IMR-90 (cell line): ENCODE measurements at regions not wholly inside any gene's neighbourhood (a gene's known extent, or its start where the extent isn't known, plus 50 kb on each side); places are given as distances from the start of the nearest gene placed in this dataset.

ENCODE experiments used
- ATAC-seq: fragments of 200-7000 bp; cut with Tn5 transposase; 2 replicates; pipeline ENCODE4 v1.9.1; 2020; ENCODE audit warnings: low read depth, mild to moderate bottlenecking, moderate library complexity
- BruUV-seq: library from RNA; stranded (reverse); fragments of 400-500 nt; replicated peaks from 2 replicates; lab custom pipeline; 2021; lab: Mats Ljungman, UMichigan
- CTCF ChIA-PET: fragments of 300-600 bp; formaldehyde crosslinking; extraction: SDS; loops from one replicate; lab custom pipeline; 2021; ENCODE audit warnings: antibody characterized with exemption; lab: Yijun Ruan, JAX
- POLR2A ChIA-PET: fragments of 300-600 bp; sonication (Branson Sonifier 250); formaldehyde crosslinking; loops from one replicate; lab custom pipeline; 2022; ENCODE audit warnings: antibody characterized with exemption; ENCODE audit not compliant: unreplicated experiment; lab: Charles Lee
- DNase-seq: peaks from one replicate; pipeline ENCODE4 v3.0.0; 2013
- H2AFZ ChIP-seq: replicated peaks from 2 replicates; pipeline ENCODE3; 2013; ENCODE audit warnings: low read length, mild to moderate bottlenecking; ENCODE audit not compliant: poor library complexity
- H2AK5ac ChIP-seq: 2 replicates; pipeline ENCODE4 v1.6.1; 2013; ENCODE audit warnings: low read depth, low read length, inconsistent platforms
- H2AK9ac ChIP-seq: replicated peaks from 2 replicates; pipeline ENCODE3; 2013; ENCODE audit warnings: mild to moderate bottlenecking, low read depth, low read length, moderate library complexity; ENCODE audit not compliant: poor library complexity
- H2BK120ac ChIP-seq: 2 replicates; pipeline ENCODE4 v1.6.1; 2013; ENCODE audit warnings: low read depth, low read length, inconsistent platforms
- H2BK15ac ChIP-seq: 3 replicates; pipeline ENCODE4 v1.6.1; 2013; ENCODE audit warnings: low read depth, low read length, inconsistent platforms
- H2BK20ac ChIP-seq: 2 replicates; pipeline ENCODE4 v1.6.1; 2013; ENCODE audit warnings: low read depth, mild to moderate bottlenecking, inconsistent platforms, low read length, moderate library complexity
- H2BK5ac ChIP-seq: 2 replicates; pipeline ENCODE4 v1.6.1; 2013; ENCODE audit warnings: mild to moderate bottlenecking, low read depth, low read length, inconsistent platforms; ENCODE audit not compliant: poor library complexity, severe bottlenecking
- H3K14ac ChIP-seq: replicated peaks from 2 replicates; pipeline ENCODE4 v1.6.1; 2013; ENCODE audit warnings: low read depth, low read length, inconsistent platforms
- H3K18ac ChIP-seq: 2 replicates; pipeline ENCODE4 v1.6.1; 2013; ENCODE audit warnings: low read depth, low read length, control low read depth
- H3K23ac ChIP-seq: 2 replicates; pipeline ENCODE4 v1.6.1; 2013; ENCODE audit warnings: low read depth, low read length, inconsistent platforms
- H3K27ac ChIP-seq: 2 replicates; pipeline ENCODE4 v1.5.1; 2013; ENCODE audit warnings: mild to moderate bottlenecking, control low read depth, low read length; ENCODE audit not compliant: insufficient read depth
- H3K27me3 ChIP-seq: 2 replicates; pipeline ENCODE4 v1.6.1; 2013; ENCODE audit warnings: low read length; ENCODE audit not compliant: control insufficient read depth, insufficient read depth
- H3K36me3 ChIP-seq: 2 replicates; pipeline ENCODE4 v1.6.1; 2013; ENCODE audit warnings: low read length, mixed read lengths; ENCODE audit not compliant: control insufficient read depth, insufficient read depth
- H3K4ac ChIP-seq: 2 replicates; pipeline ENCODE4 v1.6.1; 2013; ENCODE audit warnings: low read depth, low read length, inconsistent platforms
- H3K4me1 ChIP-seq: 2 replicates; pipeline ENCODE4 v1.6.1; 2013; ENCODE audit warnings: low read length, mixed read lengths; ENCODE audit not compliant: control insufficient read depth, insufficient read depth
- H3K4me2 ChIP-seq: 2 replicates; pipeline ENCODE4 v1.6.1; 2013; ENCODE audit warnings: low read depth, mild to moderate bottlenecking, control low read depth, low read length, moderate library complexity
- H3K4me3 ChIP-seq: 2 replicates; pipeline ENCODE4 v1.5.1; 2013; ENCODE audit warnings: low read depth, mild to moderate bottlenecking, control low read depth, low read length, moderate library complexity; ENCODE audit not compliant: insufficient read depth
- H3K56ac ChIP-seq: 2 replicates; pipeline ENCODE4 v1.6.1; 2013; ENCODE audit warnings: low read length, inconsistent platforms; ENCODE audit not compliant: insufficient read depth; ENCODE audit errors: extremely low read depth
- H3K79me1 ChIP-seq, 2 experiments: 2 replicates each; pipeline ENCODE4 v1.6.1; 2013; ENCODE audit warnings: low read length in 2 of 2, inconsistent platforms in 1 of 2, low read depth in 1 of 2
- H3K9ac ChIP-seq: 2 replicates; pipeline ENCODE4 v1.6.1; 2013; ENCODE audit warnings: low read depth, low read length, control low read depth
- H3K9me1 ChIP-seq: 2 replicates; pipeline ENCODE4 v1.6.1; 2013; ENCODE audit warnings: low read length, inconsistent platforms; ENCODE audit not compliant: insufficient read depth
- H3K9me3 ChIP-seq: 2 replicates; pipeline ENCODE4 v1.6.1; 2013; ENCODE audit warnings: low read length; ENCODE audit not compliant: control insufficient read depth, insufficient read depth
- H4K20me1 ChIP-seq: 2 replicates; pipeline ENCODE4 v1.6.1; 2013; ENCODE audit warnings: low read length, inconsistent platforms; ENCODE audit not compliant: insufficient read depth
- H4K5ac ChIP-seq: 2 replicates; pipeline ENCODE4 v1.6.1; 2013; ENCODE audit warnings: mild to moderate bottlenecking, low read depth, low read length, control low read depth
- H4K8ac ChIP-seq, 2 experiments: 2 replicates each; pipeline ENCODE4 v1.6.1; 2013; ENCODE audit warnings: low read depth in 2 of 2, low read length in 2 of 2, control low read depth in 1 of 2, inconsistent platforms in 1 of 2
- H4K91ac ChIP-seq: 2 replicates; pipeline ENCODE4 v1.6.1; 2013; ENCODE audit warnings: low read depth, low read length, inconsistent platforms; ENCODE audit not compliant: insufficient read depth
- BHLHE40 ChIP-seq: fragments of 150-350 bp; IDR thresholded peaks from 2 replicates; pipeline ENCODE4 v1.6.1; 2016; ENCODE audit warnings: mild to moderate bottlenecking, low read depth, low read length
- CEBPB ChIP-seq: IDR thresholded peaks from 2 replicates; pipeline ENCODE4 v1.6.1; 2012; ENCODE audit warnings: low read depth, low read length, improper control_type of control experiment
- CHD1 ChIP-seq: IDR thresholded peaks from 2 replicates; pipeline ENCODE4 v1.6.1; 2012; ENCODE audit warnings: low read depth, low read length, improper control_type of control experiment
- CTCF ChIP-seq: conservative IDR thresholded peaks from 2 replicates; pipeline ENCODE4 v1.5.1; 2012; ENCODE audit warnings: mild to moderate bottlenecking, low read depth, low read length, improper control_type of control experiment
- ELK1 ChIP-seq: fragments of 150-350 bp; IDR thresholded peaks from 2 replicates; pipeline ENCODE4 v1.6.1; 2016; ENCODE audit warnings: low read depth, mild to moderate bottlenecking, low read length, moderate library complexity, borderline replicate concordance
- FOS ChIP-seq: fragments of 150-350 bp; IDR thresholded peaks from 2 replicates; pipeline ENCODE4 v1.6.1; 2016; ENCODE audit warnings: low read depth, low read length
- MAFK ChIP-seq: IDR thresholded peaks from 2 replicates; pipeline ENCODE4 v1.6.1; 2012; ENCODE audit warnings: low read depth, low read length, improper control_type of control experiment
- MAZ ChIP-seq: IDR thresholded peaks from 2 replicates; pipeline ENCODE4 v1.6.1; 2012; ENCODE audit warnings: low read depth, mild to moderate bottlenecking, low read length, improper control_type of control experiment, moderate library complexity, borderline replicate concordance
- MXI1 ChIP-seq: IDR thresholded peaks from 2 replicates; pipeline ENCODE4 v1.6.1; 2012; ENCODE audit warnings: low read depth, mild to moderate bottlenecking, low read length, moderate library complexity, borderline replicate concordance
- NFE2L2 ChIP-seq: fragments of 150-350 bp; IDR thresholded peaks from 2 replicates; pipeline ENCODE4 v1.6.1; 2016; ENCODE audit warnings: low read depth, mild to moderate bottlenecking, low read length
- POLR2A ChIP-seq: IDR thresholded peaks from 2 replicates; pipeline ENCODE4 v1.6.1; 2012; ENCODE audit warnings: mild to moderate bottlenecking, low read depth, low read length
- RAD21 ChIP-seq: IDR thresholded peaks from 2 replicates; pipeline ENCODE4 v1.6.1; 2012; ENCODE audit warnings: low read length, improper control_type of control experiment
- RCOR1 ChIP-seq: IDR thresholded peaks from 2 replicates; pipeline ENCODE4 v1.6.1; 2012; ENCODE audit warnings: mild to moderate bottlenecking, low read length, improper control_type of control experiment; ENCODE audit not compliant: insufficient replicate concordance
- RFX5 ChIP-seq: IDR thresholded peaks from 2 replicates; pipeline ENCODE4 v1.8.0; 2012; ENCODE audit warnings: low read depth, mild to moderate bottlenecking, low read length, moderate library complexity
- SMC3 ChIP-seq: fragments of 150-350 bp; IDR thresholded peaks from 2 replicates; pipeline ENCODE4 v1.6.1; 2016; ENCODE audit warnings: low read depth, mild to moderate bottlenecking, antibody characterized with exemption, low read length, moderate library complexity
- USF2 ChIP-seq: fragments of 150-350 bp; IDR thresholded peaks from 2 replicates; pipeline ENCODE4 v1.6.1; 2017; ENCODE audit warnings: mild to moderate bottlenecking, antibody characterized with exemption, low read length, low read depth
- WGBS, 2 experiments: methylation state at CpG; one replicate each; pipeline versions ENCODE4 v1.1.5 to v1.1.7; 2013; ENCODE audit warnings: missing lambda C conversion rate in 2 of 2; ENCODE audit not compliant: insufficient read length in 1 of 2; ENCODE audit errors: extremely low coverage in 2 of 2; 5-methylcytosine and 5-hydroxymethylcytosine counted together
- dilution Hi-C: fragments of 300-500 bp; cut with HindIII; formaldehyde crosslinking; loops from one replicate; pipeline ENCODE4 v1.14.3; 2018; ENCODE audit warnings: low sequenced_read_pairs; ENCODE audit not compliant: unreplicated experiment
- in situ Hi-C: fragments of 300-500 bp; cut with MboI; formaldehyde crosslinking; loops from 3 replicates; pipeline ENCODE4 v1.14.3; 2019; ENCODE audit warnings: low sequenced_read_pairs, inconsistent platforms, mixed read lengths
- intact Hi-C: fragments of 100-400 bp; cut with micrococcal nuclease; formaldehyde crosslinking; loops from 2 replicates; pipeline ENCODE4 v1.10.0; 2022

- dilution Hi-C loops = no loop called here
- ATAC-seq = no peak
These were observed 335.0 kb upstream of the SFRP2 start for GRCh38 chr4:154123897-154124296.

More at GRCh38 chr4:154123897-154124296, 335.0 kb upstream of the SFRP2 start:
- H3K27me3 ChIP-seq = no peaks in the 10 kb centered on the region
- H2BK5ac ChIP-seq = no peak overlapping the region
- no peak overlapping the region for H2AK9ac ChIP-seq
- H3K18ac ChIP-seq = no peak overlapping the region
- H3K14ac ChIP-seq = no peak overlapping the region
- in situ Hi-C loops = no loop called here
- BruUV-seq = no TSS peak
- H3K36me3 ChIP-seq = no peaks in the 10 kb centered on the region
- H2AFZ ChIP-seq = no peak overlapping the region
- 56% methylated on average over 3 of the region's 3 CpGs; no CpG with 5 or more reads in 1 of the 2 experiments for WGBS, 2 experiments
- H4K8ac ChIP-seq = no peak overlapping the region
- no peak overlapping the region for H2AK5ac ChIP-seq
- H3K4me1 ChIP-seq = no peaks in the 10 kb centered on the region
- no peak overlapping the region for H2BK15ac ChIP-seq
- H3K9me3 ChIP-seq = peaks cover 7% of the 10 kb centered on the region
- H3K4ac ChIP-seq = no peak overlapping the region
- no peak overlapping the region for H2BK120ac ChIP-seq
- no peak overlapping the region for H3K27ac ChIP-seq
- no peaks in the 10 kb centered on the region for H4K20me1 ChIP-seq
- ChIA-PET POLR2A (no interaction called here), CTCF (no interaction called here)
- H3K4me2 ChIP-seq = no peak overlapping the region
- no peak overlapping the region for H3K9ac ChIP-seq
- H2BK20ac ChIP-seq = no peak overlapping the region
- H3K4me3 ChIP-seq = no peak overlapping the region
- H3K9me1 ChIP-seq = no peaks in the 10 kb centered on the region
- H3K23ac ChIP-seq = no peak overlapping the region
- H3K56ac ChIP-seq = no peak overlapping the region
- TF ChIP-seq USF2 = no peak
- no peak for TF ChIP-seq CEBPB
- TF ChIP-seq CHD1 = no peak
- TF ChIP-seq RAD21 = no peak
- TF ChIP-seq FOS = no peak
- TF ChIP-seq RCOR1 = no peak
- TF ChIP-seq POLR2A = no peak
- no peak for TF ChIP-seq ELK1
- TF ChIP-seq MAZ = no peak
- TF ChIP-seq CTCF = no peak
- no peak for TF ChIP-seq BHLHE40
- no peak for TF ChIP-seq MXI1
- TF ChIP-seq NFE2L2 = no peak
- no peak for TF ChIP-seq RFX5
- no peak for TF ChIP-seq SMC3
- no peak for TF ChIP-seq MAFK
- intact Hi-C loops = no loop called here
- H3K79me1 ChIP-seq = no peaks in the 10 kb centered on the region
- H4K91ac ChIP-seq = no peak overlapping the region
- no peak for DNase-seq
- H4K5ac ChIP-seq = no peak overlapping the region
